ENCODE measurements at regions not wholly inside any gene's neighbourhood (a gene's known extent, or its start where the extent isn't known, plus 50 kb on each side); places are given as distances from the start of the nearest gene placed in this dataset.

GRCh38 chr6:111994791-111995190 is 59.1 kb upstream of the CCN6 start:
- H3K4me3 ChIP-seq (ENCODE audit: low read length) = no peak overlapping the region
- DNase-seq = peak; percentile 0
- Mint-ChIP-seq H3K27me3 (ENCODE audit: insufficient read depth) (peaks cover 36% of the 10 kb centered on the region), H3K4me3 (no peak overlapping the region), H3K27ac (no peak overlapping the region), H3K9me3 (no peaks in the 10 kb centered on the region), H3K36me3 (ENCODE audit: low read depth) (no peaks in the 10 kb centered on the region), H3K4me1 (peaks cover 2% of the 10 kb centered on the region)
- no peaks in the 10 kb centered on the region for H3K9me3 ChIP-seq (ENCODE audit: control insufficient read depth, low read length)
- H3K36me3 ChIP-seq (ENCODE audit: control insufficient read depth, insufficient read depth, low read length) = no peaks in the 10 kb centered on the region
- peaks cover 52% of the 10 kb centered on the region for H3K27me3 ChIP-seq (ENCODE audit: control insufficient read depth, insufficient read depth, low read length, poor library complexity, severe bottlenecking)
- WGBS, 2 experiments (ENCODE audit: insufficient coverage in 1 of 2, insufficient read length in 1 of 2) = 92 to 94% methylated on average over 3 to 6 of the region's 6 CpGs
- H3K9ac ChIP-seq (ENCODE audit: extremely low read depth, low read length, poor library complexity, severe bottlenecking) = no peak overlapping the region
- no peaks in the 10 kb centered on the region for H3K4me1 ChIP-seq (ENCODE audit: control insufficient read depth, insufficient read depth, low read length)
- H3K27ac ChIP-seq (ENCODE audit: low read depth, low read length) = no peak overlapping the region
- TF ChIP-seq, protein P1, sequence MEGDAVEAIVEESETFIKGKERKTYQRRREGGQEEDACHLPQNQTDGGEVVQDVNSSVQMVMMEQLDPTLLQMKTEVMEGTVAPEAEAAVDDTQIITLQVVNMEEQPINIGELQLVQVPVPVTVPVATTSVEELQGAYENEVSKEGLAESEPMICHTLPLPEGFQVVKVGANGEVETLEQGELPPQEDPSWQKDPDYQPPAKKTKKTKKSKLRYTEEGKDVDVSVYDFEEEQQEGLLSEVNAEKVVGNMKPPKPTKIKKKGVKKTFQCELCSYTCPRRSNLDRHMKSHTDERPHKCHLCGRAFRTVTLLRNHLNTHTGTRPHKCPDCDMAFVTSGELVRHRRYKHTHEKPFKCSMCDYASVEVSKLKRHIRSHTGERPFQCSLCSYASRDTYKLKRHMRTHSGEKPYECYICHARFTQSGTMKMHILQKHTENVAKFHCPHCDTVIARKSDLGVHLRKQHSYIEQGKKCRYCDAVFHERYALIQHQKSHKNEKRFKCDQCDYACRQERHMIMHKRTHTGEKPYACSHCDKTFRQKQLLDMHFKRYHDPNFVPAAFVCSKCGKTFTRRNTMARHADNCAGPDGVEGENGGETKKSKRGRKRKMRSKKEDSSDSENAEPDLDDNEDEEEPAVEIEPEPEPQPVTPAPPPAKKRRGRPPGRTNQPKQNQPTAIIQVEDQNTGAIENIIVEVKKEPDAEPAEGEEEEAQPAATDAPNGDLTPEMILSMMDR (conservative IDR thresholded peaks at IDR 0.05) = no peak

GRCh38 chr6:111995404-111995803 is 58.5 kb upstream of the CCN6 start:
- H3K9me3 ChIP-seq (ENCODE audit: control insufficient read depth, low read length) = no peaks in the 10 kb centered on the region
- no peak overlapping the region for H3K27ac Mint-ChIP-seq
- H3K4me1 ChIP-seq (ENCODE audit: control insufficient read depth, insufficient read depth, low read length) = no peaks in the 10 kb centered on the region
- no peak overlapping the region for H3K9ac ChIP-seq (ENCODE audit: extremely low read depth, low read length, poor library complexity, severe bottlenecking)
- H3K27me3 ChIP-seq (ENCODE audit: control insufficient read depth, insufficient read depth, low read length, poor library complexity, severe bottlenecking) = peaks cover 58% of the 10 kb centered on the region
- peak; percentile 19 for DNase-seq
- no peak overlapping the region for H3K4me3 ChIP-seq (ENCODE audit: low read length)
- H3K4me1 Mint-ChIP-seq = peaks cover 2% of the 10 kb centered on the region
- H3K27me3 Mint-ChIP-seq (ENCODE audit: insufficient read depth) = peaks cover 36% of the 10 kb centered on the region
- H3K4me3 Mint-ChIP-seq = no peak overlapping the region
- TF ChIP-seq, protein P1 (conservative IDR thresholded peaks at IDR 0.05) = no peak
- no peaks in the 10 kb centered on the region for H3K36me3 ChIP-seq (ENCODE audit: control insufficient read depth, insufficient read depth, low read length)
- no peaks in the 10 kb centered on the region for H3K9me3 Mint-ChIP-seq
- no peak overlapping the region for H3K27ac ChIP-seq (ENCODE audit: low read depth, low read length)
- 94% methylated on average over 2 of the region's 2 CpGs; no CpG with 5 or more reads in 1 of the 2 experiments for WGBS, 2 experiments (ENCODE audit: insufficient coverage in 1 of 2, insufficient read length in 1 of 2)
- no peaks in the 10 kb centered on the region for H3K36me3 Mint-ChIP-seq (ENCODE audit: low read depth)

DNA sequence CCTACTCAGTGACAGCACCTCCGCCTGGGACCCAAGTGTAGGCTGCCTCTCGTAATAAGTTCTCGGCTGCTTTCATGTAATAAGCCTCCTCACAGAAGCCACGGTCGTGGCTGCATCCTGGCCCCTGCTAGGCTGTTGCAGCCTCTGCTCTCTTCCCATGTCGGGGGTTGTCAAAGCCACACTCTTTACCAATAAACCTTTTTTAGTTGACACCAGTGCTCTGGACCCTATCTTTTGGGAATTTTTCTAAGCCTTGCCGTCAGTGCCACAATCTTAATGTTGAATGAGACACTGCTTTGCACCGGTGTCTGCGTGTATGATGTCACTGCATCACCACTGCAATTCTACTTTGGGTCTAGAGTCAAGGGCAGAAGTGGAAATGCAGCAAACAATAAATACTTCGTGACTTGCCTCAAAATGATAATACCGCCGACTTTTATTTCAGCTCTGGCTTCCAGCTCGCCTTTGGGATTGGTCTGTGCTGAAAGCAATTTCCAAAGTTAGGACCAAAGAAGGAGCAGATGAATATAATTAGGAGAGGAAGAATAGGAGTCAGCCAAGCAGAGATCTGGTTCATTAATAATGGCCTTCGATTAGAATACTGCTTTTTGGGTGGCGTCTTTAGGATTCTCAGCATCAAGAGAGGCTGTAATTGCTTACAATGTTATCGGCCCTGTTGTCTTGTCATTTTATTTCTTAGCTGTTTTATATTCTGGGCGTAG is 57.6 kb upstream of the CCN6 start:
- TF ChIP-seq, protein P1 (conservative IDR thresholded peaks at IDR 0.05) = no peak
- Mint-ChIP-seq H3K4me1 (peaks cover 2% of the 10 kb centered on the region), H3K36me3 (ENCODE audit: low read depth) (no peaks in the 10 kb centered on the region), H3K27me3 (ENCODE audit: insufficient read depth) (peaks cover 36% of the 10 kb centered on the region), H3K27ac (no peak overlapping the region), H3K4me3 (no peak overlapping the region), H3K9me3 (no peaks in the 10 kb centered on the region)
- H3K27ac ChIP-seq (ENCODE audit: low read depth, low read length) = no peak overlapping the region
- H3K27me3 ChIP-seq (ENCODE audit: control insufficient read depth, insufficient read depth, low read length, poor library complexity, severe bottlenecking) = peaks cover 61% of the 10 kb centered on the region
- no peaks in the 10 kb centered on the region for H3K4me1 ChIP-seq (ENCODE audit: control insufficient read depth, insufficient read depth, low read length)
- 79 to 86% methylated on average over 13 to 17 of the region's 17 CpGs for WGBS, 2 experiments (ENCODE audit: insufficient coverage in 1 of 2, insufficient read length in 1 of 2)
- no peak for DNase-seq
- H3K4me3 ChIP-seq (ENCODE audit: low read length) = no peak overlapping the region
- no peaks in the 10 kb centered on the region for H3K9me3 ChIP-seq (ENCODE audit: control insufficient read depth, low read length)
- H3K9ac ChIP-seq (ENCODE audit: extremely low read depth, low read length, poor library complexity, severe bottlenecking) = no peak overlapping the region
- H3K36me3 ChIP-seq (ENCODE audit: control insufficient read depth, insufficient read depth, low read length) = no peaks in the 10 kb centered on the region

Measured in endodermal cell (in vitro differentiated cells).